Caco-2 (cell line): ENCODE measurements at regions not wholly inside any gene's neighbourhood (a gene's known extent, or its start where the extent isn't known, plus 50 kb on each side); places are given as distances from the start of the nearest gene placed in this dataset.

Source experiments
- BruUV-seq: library from RNA; stranded (reverse); fragments of 400-500 nt; replicated peaks from 2 replicates; lab custom pipeline; 2021; lab: Mats Ljungman, UMichigan
- CTCF ChIA-PET: fragments of 300-600 bp; sonication (Branson Sonifier 250); formaldehyde crosslinking; loops from one replicate; lab custom pipeline; 2022; ENCODE audit warnings: antibody characterized with exemption; lab: Charles Lee
- POLR2A ChIA-PET: fragments of 300-600 bp; sonication (Branson Sonifier 250); formaldehyde crosslinking; loops from one replicate; lab custom pipeline; 2022; ENCODE audit warnings: antibody characterized with exemption; lab: Charles Lee
- DNase-seq, 2 experiments: peaks; one replicate each; pipeline versions ENCODE4 v3.0.0 to v3.0.0-alpha.2; 2020 to 2022
- H3K27me3 ChIP-seq: replicated peaks from 2 replicates; pipeline ENCODE4 v1.6.0; 2011; ENCODE audit warnings: low read length; ENCODE audit not compliant: control insufficient read depth, insufficient read depth
- H3K36me3 ChIP-seq: 2 replicates; pipeline ENCODE4 v1.5.1; 2011; ENCODE audit warnings: low read length; ENCODE audit not compliant: control insufficient read depth, insufficient read depth
- H3K4me1 ChIP-seq: fragments of 250-450 bp; sonication (Bioruptor Pico); 2 replicates; pipeline ENCODE4 v1.5.1; 2020; ENCODE audit warnings: mild to moderate bottlenecking
- H3K4me3 ChIP-seq: 2 replicates; pipeline ENCODE4 v1.5.1; 2011; ENCODE audit warnings: low read depth, mild to moderate bottlenecking, control low read depth, low read length
- H3K9me3 ChIP-seq: fragments of 250-450 bp; sonication (Bioruptor Pico); 2 replicates; pipeline ENCODE4 v1.5.1; 2020; ENCODE audit warnings: mild to moderate bottlenecking, moderate library complexity
- H3K27ac Mint-ChIP-seq: one replicate; pipeline ENCODE4 v1.8.0; 2022; ENCODE audit warnings: mixed read lengths; ENCODE audit not compliant: unreplicated experiment
- H3K27me3 Mint-ChIP-seq: one replicate; pipeline ENCODE4 v1.8.0; 2022; ENCODE audit warnings: mixed read lengths; ENCODE audit not compliant: insufficient read depth, unreplicated experiment
- H3K36me3 Mint-ChIP-seq: one replicate; pipeline ENCODE4 v1.8.0; 2022; ENCODE audit warnings: mild to moderate bottlenecking, mixed read lengths; ENCODE audit not compliant: insufficient read depth, unreplicated experiment
- H3K4me1 Mint-ChIP-seq: one replicate; pipeline ENCODE4 v1.8.0; 2022; ENCODE audit warnings: low read depth, mixed read lengths; ENCODE audit not compliant: unreplicated experiment
- H3K4me3 Mint-ChIP-seq: one replicate; pipeline ENCODE4 v1.8.0; 2022; ENCODE audit warnings: mild to moderate bottlenecking, moderate library complexity, mixed read lengths; ENCODE audit not compliant: unreplicated experiment
- H3K9me3 Mint-ChIP-seq: one replicate; pipeline ENCODE4 v1.8.0; 2022; ENCODE audit warnings: mixed read lengths; ENCODE audit not compliant: unreplicated experiment
- intact Hi-C: fragments of 100-400 bp; cut with micrococcal nuclease; formaldehyde crosslinking; loops from one replicate; pipeline ENCODE4 v1.10.0; 2022; ENCODE audit not compliant: unreplicated experiment
- TF ChIP-seq, protein P1 (sequence below), 2 experiments: fragments of 200-600 bp in 1 of 2; IDR thresholded peaks; 1 replicate in 1 of 2; 2 replicates in 1 of 2; pipeline versions ENCODE4 v1.5.1 to v1.8.0; 2011 to 2022; ENCODE audit warnings: antibody characterized with exemption in 1 of 2, control low read depth in 1 of 2, inconsistent platforms in 1 of 2, low read depth in 1 of 2, low read length in 1 of 2, mild to moderate bottlenecking in 1 of 2, moderate library complexity in 1 of 2; ENCODE audit not compliant: insufficient read depth in 1 of 2, severe bottlenecking in 1 of 2, unreplicated experiment in 1 of 2

DNA sequence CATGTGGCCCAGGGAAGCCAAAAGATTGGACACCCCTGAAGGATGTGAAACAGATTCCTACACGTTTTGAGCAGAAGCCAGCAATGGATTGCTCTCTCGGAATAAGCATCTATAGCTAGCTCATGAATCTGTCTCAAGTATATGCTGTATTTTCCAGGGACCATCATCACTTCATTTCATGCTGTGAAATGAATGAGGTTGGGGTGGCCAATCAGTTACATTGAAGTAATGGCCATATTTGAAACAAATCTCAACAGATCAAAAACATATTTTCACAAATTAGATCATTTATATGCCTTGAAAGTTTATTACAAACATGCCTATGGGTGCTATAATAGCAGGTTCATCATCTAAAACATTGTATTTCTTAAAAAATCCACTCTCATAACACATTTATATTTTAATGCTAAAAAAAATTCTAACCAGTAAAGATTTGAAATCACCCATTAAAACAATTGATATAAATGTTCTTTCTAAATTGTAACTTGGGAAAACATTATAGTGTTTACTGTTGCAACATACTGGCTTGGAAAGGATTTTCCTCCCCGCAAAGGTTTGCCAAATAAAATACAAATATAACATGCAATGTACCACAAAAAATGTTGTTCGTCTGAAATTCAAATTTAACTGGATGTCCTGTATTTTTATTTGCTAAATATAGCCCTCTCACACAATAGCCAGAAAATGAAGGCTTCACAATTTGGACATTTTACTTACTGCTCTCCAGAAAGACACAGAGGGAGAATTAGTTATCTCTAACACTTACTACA lies 743.6 kb downstream of the KCNJ2 start:
- intact Hi-C loops = no loop called here
- POLR2A ChIA-PET = no interaction called here
- no peaks in the 10 kb centered on the region for H3K9me3 ChIP-seq
- H3K36me3 Mint-ChIP-seq = no peaks in the 10 kb centered on the region
- TF ChIP-seq, protein P1, sequence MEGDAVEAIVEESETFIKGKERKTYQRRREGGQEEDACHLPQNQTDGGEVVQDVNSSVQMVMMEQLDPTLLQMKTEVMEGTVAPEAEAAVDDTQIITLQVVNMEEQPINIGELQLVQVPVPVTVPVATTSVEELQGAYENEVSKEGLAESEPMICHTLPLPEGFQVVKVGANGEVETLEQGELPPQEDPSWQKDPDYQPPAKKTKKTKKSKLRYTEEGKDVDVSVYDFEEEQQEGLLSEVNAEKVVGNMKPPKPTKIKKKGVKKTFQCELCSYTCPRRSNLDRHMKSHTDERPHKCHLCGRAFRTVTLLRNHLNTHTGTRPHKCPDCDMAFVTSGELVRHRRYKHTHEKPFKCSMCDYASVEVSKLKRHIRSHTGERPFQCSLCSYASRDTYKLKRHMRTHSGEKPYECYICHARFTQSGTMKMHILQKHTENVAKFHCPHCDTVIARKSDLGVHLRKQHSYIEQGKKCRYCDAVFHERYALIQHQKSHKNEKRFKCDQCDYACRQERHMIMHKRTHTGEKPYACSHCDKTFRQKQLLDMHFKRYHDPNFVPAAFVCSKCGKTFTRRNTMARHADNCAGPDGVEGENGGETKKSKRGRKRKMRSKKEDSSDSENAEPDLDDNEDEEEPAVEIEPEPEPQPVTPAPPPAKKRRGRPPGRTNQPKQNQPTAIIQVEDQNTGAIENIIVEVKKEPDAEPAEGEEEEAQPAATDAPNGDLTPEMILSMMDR (IDR thresholded peaks at IDR 0.05; ENCODE audit: insufficient read depth in 1 of 2, low read depth in 1 of 2, low read length in 1 of 2, severe bottlenecking in 1 of 2, unreplicated experiment in 1 of 2) = no peak
- no peaks in the 10 kb centered on the region for H3K4me1 Mint-ChIP-seq
- BruUV-seq = no TSS peak
- H3K36me3 ChIP-seq = no peaks in the 10 kb centered on the region
- no peaks in the 10 kb centered on the region for H3K27me3 ChIP-seq
- peaks cover 16% of the 10 kb centered on the region for H3K9me3 Mint-ChIP-seq
- H3K4me3 ChIP-seq = no peak overlapping the region
- no peaks in the 10 kb centered on the region for H3K27me3 Mint-ChIP-seq
- no peak for DNase-seq
- H3K4me3 Mint-ChIP-seq = no peak overlapping the region
- CTCF ChIA-PET = no interaction called here
- H3K27ac Mint-ChIP-seq = no peak overlapping the region
- no peaks in the 10 kb centered on the region for H3K4me1 ChIP-seq

DNA sequence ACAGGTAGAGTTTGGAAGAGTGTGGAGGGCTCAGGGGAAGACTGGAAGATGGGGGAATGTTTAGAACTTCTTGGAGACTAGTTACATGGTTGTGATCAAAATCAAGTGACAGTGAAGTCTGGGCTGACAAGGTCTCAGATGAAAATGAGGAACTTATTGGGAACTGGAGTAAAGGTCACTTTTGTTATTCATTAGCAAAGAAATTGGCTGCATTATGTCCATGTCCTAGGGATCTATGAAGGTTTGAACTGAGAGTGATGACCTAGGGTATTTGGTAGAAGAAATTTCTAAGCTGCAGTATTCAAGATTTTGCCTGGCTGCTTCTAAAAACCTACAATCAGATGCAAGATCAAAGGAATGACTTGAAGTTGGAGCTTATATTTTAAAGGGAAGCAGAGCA lies 747.1 kb downstream of the KCNJ2 start:
- Histone ChIP-seq H3K4me3 (no peak overlapping the region), H3K27me3 (no peaks in the 10 kb centered on the region), H3K4me1 (no peaks in the 10 kb centered on the region), H3K36me3 (no peaks in the 10 kb centered on the region), H3K9me3 (peaks cover 3% of the 10 kb centered on the region; the same call in 1 of the 2 replicates)
- intact Hi-C loops = no loop called here
- Mint-ChIP-seq H3K36me3 (no peaks in the 10 kb centered on the region), H3K4me3 (no peak overlapping the region), H3K4me1 (no peaks in the 10 kb centered on the region), H3K9me3 (peaks cover 23% of the 10 kb centered on the region), H3K27me3 (no peaks in the 10 kb centered on the region), H3K27ac (no peak overlapping the region)
- BruUV-seq = no TSS peak
- TF ChIP-seq, protein P1 (IDR thresholded peaks at IDR 0.05; ENCODE audit: insufficient read depth in 1 of 2, low read depth in 1 of 2, low read length in 1 of 2, severe bottlenecking in 1 of 2, unreplicated experiment in 1 of 2) = no peak
- ChIA-PET CTCF (no interaction called here), POLR2A (no interaction called here)
- no peak for DNase-seq

DNA sequence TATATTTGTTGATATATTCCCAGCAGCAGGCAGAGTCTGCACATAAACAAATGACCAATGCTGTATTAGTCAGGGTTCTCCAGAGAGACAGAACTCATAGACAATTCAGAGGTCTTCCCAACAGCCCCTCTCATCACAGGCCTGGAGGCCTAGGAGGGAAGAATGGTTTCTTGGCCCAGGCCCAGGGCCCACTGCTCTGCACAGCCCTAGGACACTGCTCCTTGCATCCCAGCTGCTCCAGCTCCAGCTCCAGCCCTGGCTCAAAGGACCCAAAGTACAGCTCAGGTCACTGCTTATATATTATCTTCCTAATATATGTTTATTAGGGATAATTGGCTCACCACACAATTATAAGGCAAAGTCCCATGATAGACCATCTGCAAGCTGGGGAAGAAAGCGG lies 749.9 kb downstream of the KCNJ2 start:
- Histone ChIP-seq H3K36me3 (no peaks in the 10 kb centered on the region), H3K4me1 (no peaks in the 10 kb centered on the region), H3K4me3 (no peak overlapping the region), H3K27me3 (no peaks in the 10 kb centered on the region), H3K9me3 (peaks cover 3% of the 10 kb centered on the region; the same call in 1 of the 2 replicates)
- intact Hi-C loops = no loop called here
- no TSS peak for BruUV-seq
- H3K27ac Mint-ChIP-seq = no peak overlapping the region
- H3K36me3 Mint-ChIP-seq = no peaks in the 10 kb centered on the region
- ChIA-PET POLR2A (no interaction called here), CTCF (no interaction called here)
- no peaks in the 10 kb centered on the region for H3K27me3 Mint-ChIP-seq
- H3K4me3 Mint-ChIP-seq = no peak overlapping the region
- H3K4me1 Mint-ChIP-seq = no peaks in the 10 kb centered on the region
- TF ChIP-seq, protein P1 (IDR thresholded peaks at IDR 0.05; ENCODE audit: insufficient read depth in 1 of 2, low read depth in 1 of 2, low read length in 1 of 2, severe bottlenecking in 1 of 2, unreplicated experiment in 1 of 2) = no peak
- H3K9me3 Mint-ChIP-seq = peaks cover 23% of the 10 kb centered on the region
- DNase-seq = no peak
